GM19328 (cell line): ENCODE measurements at regions not wholly inside any gene's neighbourhood (a gene's known extent, or its start where the extent isn't known, plus 50 kb on each side); places are given as distances from the start of the nearest gene placed in this dataset.

ENCODE experiments used
- ATAC-seq: cut with Tn5 transposase; IDR thresholded peaks from one replicate; pipeline ENCODE4 v1.9.1; 2021; ENCODE audit warnings: mild to moderate bottlenecking, moderate library complexity; ENCODE audit not compliant: unreplicated experiment

GRCh38 chr2:174669336-174669735, 71.7 kb upstream of the WIPF1 start:
- no peak for ATAC-seq

GRCh38 chr2:174668075-174668474, 70.5 kb upstream of the WIPF1 start:
- ATAC-seq = no peak

- ATAC-seq = no peak
Observed at GRCh38 chr2:174667250-174667860, 69.8 kb upstream of the WIPF1 start.

- ATAC-seq = no peak
Observed at GRCh38 chr2:174666845-174667244, 69.2 kb upstream of the WIPF1 start.

- ATAC-seq = no peak
Observed at GRCh38 chr2:174666312-174666711, 68.7 kb upstream of the WIPF1 start.

GRCh38 chr2:174664084-174664759, 66.6 kb upstream of the WIPF1 start:
- no peak for ATAC-seq

GRCh38 chr2:174663550-174663949, 65.9 kb upstream of the WIPF1 start:
- ATAC-seq = no peak

- no peak for ATAC-seq
Observed at GRCh38 chr2:174662859-174663258, 65.3 kb upstream of the WIPF1 start.

- ATAC-seq = no peak
Observed at GRCh38 chr2:174662459-174662858, 64.9 kb upstream of the WIPF1 start.

- no peak for ATAC-seq
Observed at GRCh38 chr2:174660984-174661675, 63.5 kb upstream of the WIPF1 start.

GRCh38 chr2:174659069-174659900, 61.7 kb upstream of the WIPF1 start:
- no peak for ATAC-seq

GRCh38 chr2:174656676-174657176, 59.1 kb upstream of the WIPF1 start:
- no peak for ATAC-seq

GRCh38 chr2:174656035-174656434, 58.4 kb upstream of the WIPF1 start:
- ATAC-seq = no peak

GRCh38 chr2:174654419-174654941, 56.9 kb upstream of the WIPF1 start:
- ATAC-seq = no peak

GRCh38 chr2:174648896-174649295, 51.3 kb upstream of the WIPF1 start:
- ATAC-seq = no peak
